Activated naive CD8-positive, alpha-beta T cell treated with anti-CD3 and anti-CD28 coated beads, Interleukin-2, amount 10 ng/mL, durations not matched to agents 7 days and 5 days (primary cell): ENCODE measurements at regions not wholly inside any gene's neighbourhood (a gene's known extent, or its start where the extent isn't known, plus 50 kb on each side); places are given as distances from the start of the nearest gene placed in this dataset.

Experiments used
- ATAC-seq: fragments of 150-1000 bp; cut with Tn5 transposase; one replicate; pipeline ENCODE4 v1.10.0; 2021; ENCODE audit warnings: low read depth, moderate library complexity
- POLR2A ChIA-PET: fragments of 350-600 bp; sonication (Branson Sonifier 250); formaldehyde crosslinking; loops from one replicate; lab custom pipeline; 2021; ENCODE audit warnings: antibody characterized with exemption; lab: Charles Lee
- DNase-seq: peaks from one replicate; pipeline ENCODE4 v3.0.0; 2021
- H3K27ac Mint-ChIP-seq: one replicate; pipeline ENCODE4 v1.8.0; 2022; ENCODE audit warnings: mild to moderate bottlenecking, mixed read lengths
- H3K27me3 Mint-ChIP-seq: one replicate; pipeline ENCODE4 v1.8.0; 2022; ENCODE audit warnings: mild to moderate bottlenecking, moderate library complexity, mixed read lengths
- H3K36me3 Mint-ChIP-seq: one replicate; pipeline ENCODE4 v1.8.0; 2021; ENCODE audit warnings: mild to moderate bottlenecking, mixed read lengths
- H3K4me1 Mint-ChIP-seq: one replicate; pipeline ENCODE4 v1.8.0; 2021; ENCODE audit warnings: mixed read lengths
- H3K4me3 Mint-ChIP-seq: one replicate; pipeline ENCODE4 v1.8.0; 2022; ENCODE audit warnings: mild to moderate bottlenecking, moderate library complexity, mixed read lengths
- H3K9me3 Mint-ChIP-seq: one replicate; pipeline ENCODE4 v1.8.0; 2021; ENCODE audit warnings: mixed read lengths

DNA sequence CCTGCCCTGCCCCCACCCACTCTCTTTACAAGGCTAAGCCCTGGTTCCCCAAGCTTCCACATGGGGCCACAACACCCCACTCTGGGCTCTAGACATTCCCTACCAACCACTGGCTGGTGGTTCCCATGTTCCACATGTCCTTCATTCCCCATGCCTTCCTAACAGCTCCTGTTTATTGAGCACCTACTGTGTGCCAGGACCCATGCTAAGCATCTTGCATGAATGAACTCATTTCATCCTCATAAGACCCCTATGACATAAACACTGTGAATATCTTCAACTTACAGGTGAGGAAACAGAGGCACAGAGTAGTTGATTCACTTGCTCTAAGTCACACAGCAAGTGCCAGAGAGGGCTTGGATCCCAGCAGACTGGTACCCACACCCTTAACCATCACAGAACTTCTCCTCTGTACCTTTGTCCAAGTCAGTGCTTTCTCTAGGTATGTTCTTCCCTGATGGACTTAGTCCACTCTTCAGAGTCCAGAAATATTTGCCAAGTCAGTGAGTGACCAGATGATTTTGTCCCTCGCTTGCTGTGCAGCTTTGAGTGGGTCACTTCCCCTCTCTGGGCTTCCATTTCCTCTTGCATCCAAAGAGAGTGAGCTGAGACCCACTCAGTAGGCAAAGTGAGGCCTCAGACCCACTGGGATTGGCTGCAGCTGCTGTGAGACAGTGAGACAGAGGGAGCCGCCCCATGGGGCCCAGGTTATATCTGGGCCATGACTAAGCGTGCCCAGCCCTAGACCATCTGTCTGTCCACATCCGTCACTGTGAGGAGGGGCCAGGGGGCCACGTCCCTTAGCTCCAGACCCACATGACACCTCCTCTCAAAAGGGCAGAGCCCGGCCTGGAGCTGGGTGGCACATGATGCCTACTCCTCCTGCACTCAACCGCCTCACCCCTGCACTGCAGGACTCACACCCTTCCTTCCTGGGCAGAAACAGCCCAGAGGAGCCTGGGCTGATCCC, 132.4 kb downstream of the MN1 start:
- Mint-ChIP-seq H3K4me3 (no peak overlapping the region), H3K9me3 (peaks cover 7% of the 10 kb centered on the region), H3K4me1 (no peaks in the 10 kb centered on the region), H3K27ac (no peak overlapping the region), H3K36me3 (no peaks in the 10 kb centered on the region), H3K27me3 (peaks cover 10% of the 10 kb centered on the region)
- ATAC-seq (no peak), DNase-seq (no peak)
- POLR2A ChIA-PET: no interaction called here

GRCh38 chr22:27669798-27670599, 131.6 kb downstream of the MN1 start:
- no peak for ATAC-seq
- peaks cover 10% of the 10 kb centered on the region for H3K27me3 Mint-ChIP-seq
- H3K36me3 Mint-ChIP-seq: no peaks in the 10 kb centered on the region

GRCh38 chr22:27670701-27671412, 130.7 kb downstream of the MN1 start:
- Mint-ChIP-seq H3K4me1 (peaks cover 3% of the 10 kb centered on the region), H3K27ac (no peak overlapping the region), H3K4me3 (no peak overlapping the region), H3K9me3 (peaks cover 5% of the 10 kb centered on the region), H3K27me3 (peaks cover 10% of the 10 kb centered on the region), H3K36me3 (no peaks in the 10 kb centered on the region)
- ATAC-seq (no peak), DNase-seq (peak; percentile 29)
- POLR2A ChIA-PET: no interaction called here

More at GRCh38 chr22:27669798-27670599, 131.6 kb downstream of the MN1 start:
- H3K27ac Mint-ChIP-seq: no peak overlapping the region
- POLR2A ChIA-PET: no interaction called here
- H3K9me3 Mint-ChIP-seq: peaks cover 7% of the 10 kb centered on the region
- H3K4me3 Mint-ChIP-seq: no peak overlapping the region
- no peak for DNase-seq
- peaks cover 3% of the 10 kb centered on the region for H3K4me1 Mint-ChIP-seq

- Mint-ChIP-seq H3K27ac (no peak overlapping the region), H3K4me1 (peaks cover 3% of the 10 kb centered on the region), H3K9me3 (peaks cover 4% of the 10 kb centered on the region), H3K4me3 (no peak overlapping the region), H3K36me3 (no peaks in the 10 kb centered on the region), H3K27me3 (peaks cover 10% of the 10 kb centered on the region)
- no peak for DNase-seq
- ATAC-seq: no peak
- POLR2A ChIA-PET: no interaction called here
Measured at GRCh38 chr22:27671413-27671935, 130.1 kb downstream of the MN1 start.

DNA sequence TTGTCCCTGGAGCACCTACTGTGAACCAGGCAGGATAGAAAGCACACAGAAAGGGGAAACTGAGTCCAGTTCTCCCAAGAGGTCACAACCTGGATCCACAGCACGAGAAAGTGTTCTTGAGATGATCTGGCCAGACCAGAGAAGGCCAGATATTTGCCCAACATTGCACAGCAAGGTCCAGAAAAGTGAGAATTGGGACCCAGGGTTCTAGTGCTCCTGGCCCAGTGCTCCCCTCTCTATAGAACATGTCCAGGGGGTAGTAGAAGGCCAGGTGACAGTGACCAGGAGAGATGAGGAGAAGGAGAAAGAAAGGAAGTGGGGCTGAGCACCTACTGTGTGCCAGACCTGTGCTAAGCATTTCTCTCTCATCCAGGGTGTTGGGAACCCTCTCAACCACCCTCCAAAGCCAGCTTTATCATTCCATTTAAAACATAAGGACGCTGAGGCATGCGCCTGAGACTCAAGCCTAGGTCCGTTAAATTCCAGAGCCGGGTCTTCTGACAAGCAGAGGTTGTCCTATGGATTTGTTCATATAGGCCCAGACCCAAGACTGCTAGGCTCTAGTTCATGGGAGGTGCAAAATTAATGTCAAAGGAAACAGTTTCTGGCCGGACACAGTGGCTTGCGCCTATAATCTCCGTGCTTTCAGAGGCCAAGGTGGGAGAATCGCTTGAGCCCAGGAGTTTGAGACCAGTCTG, 128.7 kb downstream of the MN1 start:
- Mint-ChIP-seq H3K4me3 (no peak overlapping the region), H3K27ac (no peak overlapping the region), H3K36me3 (no peaks in the 10 kb centered on the region), H3K4me1 (peaks cover 3% of the 10 kb centered on the region), H3K27me3 (peaks cover 10% of the 10 kb centered on the region), H3K9me3 (no peaks in the 10 kb centered on the region)
- POLR2A ChIA-PET: no interaction called here
- ATAC-seq (no peak), DNase-seq (no peak)

DNA sequence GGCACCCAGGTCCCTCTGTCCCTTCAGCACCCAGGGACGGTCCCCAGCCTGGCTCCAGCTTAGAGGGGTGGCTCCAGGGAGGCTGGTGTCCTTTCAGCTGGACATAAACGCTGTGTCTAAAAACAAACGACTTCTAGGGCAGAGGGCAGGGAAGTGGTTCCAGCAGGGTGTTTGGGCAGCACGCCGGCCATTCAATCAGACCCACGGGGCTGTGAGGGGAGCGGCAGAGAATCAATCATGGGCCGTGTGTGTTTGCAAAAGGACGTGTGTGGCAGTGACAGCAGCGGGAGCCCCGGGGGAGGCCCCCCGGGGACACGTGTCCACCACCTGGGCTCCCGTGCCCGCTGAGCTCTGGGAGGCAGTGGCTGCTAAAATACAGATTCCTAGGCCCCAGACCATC, 127.7 kb downstream of the MN1 start:
- no peak for DNase-seq
- Mint-ChIP-seq H3K9me3 (no peaks in the 10 kb centered on the region), H3K27me3 (peaks cover 6% of the 10 kb centered on the region), H3K4me1 (peaks cover 3% of the 10 kb centered on the region), H3K4me3 (no peak overlapping the region), H3K36me3 (no peaks in the 10 kb centered on the region), H3K27ac (no peak overlapping the region)
- ATAC-seq: no peak
- POLR2A ChIA-PET: no interaction called here

GRCh38 chr22:27674261-27674923, 127.2 kb downstream of the MN1 start:
- H3K4me3 Mint-ChIP-seq: no peak overlapping the region
- H3K4me1 Mint-ChIP-seq: peaks cover 3% of the 10 kb centered on the region
- H3K27ac Mint-ChIP-seq: no peak overlapping the region
- DNase-seq: no peak
- no peak for ATAC-seq
- peaks cover 1% of the 10 kb centered on the region for H3K27me3 Mint-ChIP-seq
- POLR2A ChIA-PET: no interaction called here
- H3K36me3 Mint-ChIP-seq: no peaks in the 10 kb centered on the region
- no peaks in the 10 kb centered on the region for H3K9me3 Mint-ChIP-seq

DNA sequence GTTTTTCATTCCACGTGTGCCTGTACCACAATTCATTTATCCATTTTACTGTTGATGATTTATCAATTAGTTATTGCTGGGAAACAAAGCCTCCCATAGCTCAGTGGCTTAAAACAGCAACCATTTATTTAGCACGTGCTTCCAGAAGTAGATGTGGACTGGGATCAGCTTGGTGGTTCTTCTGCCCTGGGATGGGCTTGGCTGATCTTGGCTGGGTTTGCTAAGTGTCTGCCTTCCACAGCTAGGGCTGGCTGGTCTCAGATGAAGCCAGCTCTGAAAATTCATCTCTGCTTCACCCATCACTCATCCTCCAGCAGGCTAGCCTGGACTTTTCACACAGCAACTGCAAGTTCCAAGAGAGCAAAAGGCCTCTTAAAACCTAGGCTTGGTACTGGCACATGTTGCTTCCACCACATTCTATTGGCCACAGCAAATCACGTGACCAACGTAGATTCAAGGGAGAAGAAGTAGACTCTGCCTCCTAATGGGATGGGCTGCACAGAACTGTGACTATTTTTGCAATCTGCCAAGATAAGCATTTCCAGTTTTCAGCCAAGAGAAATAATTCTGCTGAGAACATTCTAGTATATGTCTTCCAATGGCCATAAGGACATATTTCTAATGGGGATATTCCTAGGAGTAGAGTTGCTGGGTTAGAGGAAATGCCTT, 124.9 kb downstream of the MN1 start:
- no peaks in the 10 kb centered on the region for H3K9me3 Mint-ChIP-seq
- POLR2A ChIA-PET: no interaction called here
- no peaks in the 10 kb centered on the region for H3K36me3 Mint-ChIP-seq
- H3K4me3 Mint-ChIP-seq: no peak overlapping the region
- ATAC-seq (no peak), DNase-seq (no peak)
- H3K27ac Mint-ChIP-seq: no peak overlapping the region
- H3K4me1 Mint-ChIP-seq: peaks cover 3% of the 10 kb centered on the region
- H3K27me3 Mint-ChIP-seq: peaks cover 5% of the 10 kb centered on the region

- peaks cover 5% of the 10 kb centered on the region for H3K27me3 Mint-ChIP-seq
- H3K4me3 Mint-ChIP-seq: no peak overlapping the region
- peaks cover 3% of the 10 kb centered on the region for H3K4me1 Mint-ChIP-seq
- ATAC-seq (no peak), DNase-seq (no peak)
- H3K36me3 Mint-ChIP-seq: no peaks in the 10 kb centered on the region
- H3K9me3 Mint-ChIP-seq: no peaks in the 10 kb centered on the region
- POLR2A ChIA-PET: no interaction called here
- no peak overlapping the region for H3K27ac Mint-ChIP-seq
Measured at GRCh38 chr22:27677905-27678458, 123.6 kb downstream of the MN1 start.

DNA sequence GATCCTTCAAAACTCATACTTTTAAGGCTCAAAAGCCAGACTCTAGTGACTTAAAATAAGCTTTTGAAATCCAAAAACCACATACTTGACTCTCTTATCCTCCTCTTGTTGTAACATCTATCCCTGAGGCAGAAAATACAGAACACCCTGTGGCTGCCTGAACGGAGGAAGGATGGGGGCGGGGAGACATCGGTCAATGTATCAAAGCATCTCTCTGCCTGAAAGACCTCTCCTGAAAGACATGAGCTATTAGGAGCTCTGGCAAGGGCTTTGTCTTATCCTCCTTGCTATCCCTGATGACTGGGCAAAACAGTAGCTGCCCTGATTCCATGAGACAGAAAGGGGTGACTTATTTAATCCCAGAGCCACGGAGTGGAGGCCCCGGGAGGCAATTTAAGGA, 122.4 kb downstream of the MN1 start:
- Mint-ChIP-seq H3K27ac (no peak overlapping the region), H3K4me3 (no peak overlapping the region), H3K9me3 (no peaks in the 10 kb centered on the region), H3K27me3 (peaks cover 5% of the 10 kb centered on the region), H3K36me3 (no peaks in the 10 kb centered on the region), H3K4me1 (peaks cover 3% of the 10 kb centered on the region)
- no peak for ATAC-seq
- no peak for DNase-seq
- POLR2A ChIA-PET: no interaction called here

GRCh38 chr22:27679693-27680488, 121.7 kb downstream of the MN1 start:
- DNase-seq (no peak), ATAC-seq (no peak)
- Mint-ChIP-seq H3K27ac (no peak overlapping the region), H3K9me3 (no peaks in the 10 kb centered on the region), H3K36me3 (no peaks in the 10 kb centered on the region), H3K4me1 (no peaks in the 10 kb centered on the region), H3K27me3 (peaks cover 5% of the 10 kb centered on the region), H3K4me3 (no peak overlapping the region)
- POLR2A ChIA-PET: no interaction called here
